Esophagus muscularis mucosa (tissue), 4 donors: ENCODE measurements at regions not wholly inside any gene's neighbourhood (a gene's known extent, or its start where the extent isn't known, plus 50 kb on each side); places are given as distances from the start of the nearest gene placed in this dataset.
A peak's percentile ranks its signal among the peaks of the same experiment; 100 is the strongest.

Experiments
- DNase-seq: peaks from one replicate; pipeline ENCODE4 v3.0.0-alpha.2; 2017; ENCODE audit errors: extremely low spot score
- H3K27ac ChIP-seq, 4 donors: fragments of 200-600 bp; sonication (generic); replicated peaks in 1 of 4; 1 replicate in 3 of 4; 2 replicates in 1 of 4; pipeline ENCODE4 v1.5.1; 2016 to 2019; ENCODE audit warnings: mild to moderate bottlenecking in 1 of 4
- H3K27me3 ChIP-seq, 4 donors: fragments of 200-600 bp; sonication (generic); one replicate each; pipeline versions ENCODE4 v1.5.1 to v1.6.0; 2016 to 2019
- H3K36me3 ChIP-seq, 4 donors: fragments of 200-600 bp; sonication (generic); one replicate each; pipeline ENCODE4 v1.5.1; 2016 to 2019
- H3K4me1 ChIP-seq, 4 donors: fragments of 200-600 bp; sonication (generic); one replicate each; pipeline ENCODE4 v1.5.1; 2016 to 2019
- H3K4me3 ChIP-seq, 4 donors: fragments of 200-600 bp; sonication (generic); 1 replicate in 2 of 4; 2 replicates in 2 of 4; pipeline ENCODE4 v1.5.1; 2016 to 2019; ENCODE audit warnings: mild to moderate bottlenecking in 4 of 4, moderate library complexity in 1 of 4
- H3K9me3 ChIP-seq, 4 donors: fragments of 200-600 bp; sonication (generic); 1 replicate in 3 of 4; 2 replicates in 1 of 4; pipeline ENCODE4 v1.5.1; 2016 to 2019
- CTCF ChIP-seq, 3 experiments: fragments of 200-600 bp in 2 of 3; fragments of 450-650 bp in 1 of 3; sonication (generic) in 2 of 3; IDR thresholded peaks; one replicate each; pipeline ENCODE4 v1.5.1; 2017 to 2019; ENCODE audit warnings: antibody characterized with exemption in 3 of 3, mild to moderate bottlenecking in 2 of 3, moderate library complexity in 1 of 3
- EP300 ChIP-seq: sonication (generic); formaldehyde crosslinking; IDR thresholded peaks from one replicate; pipeline ENCODE4 v1.6.1; 2017; ENCODE audit warnings: antibody characterized with exemption
- POLR2A ChIP-seq: fragments of 450-650 bp; IDR thresholded peaks from one replicate; pipeline ENCODE4 v1.6.1; 2017; ENCODE audit warnings: antibody characterized with exemption, moderate library complexity, mild to moderate bottlenecking, low read depth
- POLR2AphosphoS5 ChIP-seq, 2 donors: sonication (generic); formaldehyde crosslinking; IDR thresholded peaks; one replicate each; pipeline ENCODE4 v1.6.1; 2017; ENCODE audit warnings: antibody characterized with exemption in 2 of 2
- WGBS: methylation state at CpG from one replicate; pipeline ENCODE4 v1.1.5; 2018; 5-methylcytosine and 5-hydroxymethylcytosine counted together
- intact Hi-C: fragments of 100-400 bp; cut with DNase I; formaldehyde crosslinking; loops from one replicate; pipeline ENCODE4 v1.15.1; 2023

GRCh38 chr10:34918776-34919315 lies 103.8 kb upstream of the PARD3 start:
- Histone ChIP-seq H3K4me1 (peaks cover 0 to 14% (median 9%) of the 10 kb centered on the region in 4 donors), H3K4me3 (no peak overlapping the region), H3K36me3 (no peaks in the 10 kb centered on the region), H3K27me3 (no peaks in the 10 kb centered on the region), H3K27ac (no peak overlapping the region), H3K9me3 (peaks cover 0 to 4% (median 2%) of the 10 kb centered on the region in 4 donors)
- intact Hi-C loops = no loop called here
- TF ChIP-seq POLR2A = no peak
- WGBS = 72% methylated on average over 14 of the region's 14 CpGs
- DNase-seq = no peak

GRCh38 chr10:34918060-34918775 lies 103.1 kb upstream of the PARD3 start:
- DNase-seq = no peak
- H3K27ac ChIP-seq = no peak overlapping the region
- no peaks in the 10 kb centered on the region for H3K9me3 ChIP-seq
- H3K4me1 ChIP-seq = peaks cover 0 to 14% (median 9%) of the 10 kb centered on the region in 4 donors
- intact Hi-C loops = no loop called here
- H3K27me3 ChIP-seq = no peaks in the 10 kb centered on the region
- H3K36me3 ChIP-seq = no peaks in the 10 kb centered on the region
- TF ChIP-seq POLR2AphosphoS5 (IDR thresholded peaks at IDR 0.05) (no peak), EP300 (no peak), POLR2A (no peak), CTCF (IDR thresholded peaks at IDR 0.05) (no peak)
- H3K4me3 ChIP-seq = no peak overlapping the region
- WGBS = 79% methylated on average over 20 of the region's 21 CpGs

GRCh38 chr10:34916314-34916713 lies 101.2 kb upstream of the PARD3 start:
- 41% methylated on average over 3 of the region's 3 CpGs for WGBS
- Histone ChIP-seq H3K9me3 (no peaks in the 10 kb centered on the region), H3K27me3 (no peaks in the 10 kb centered on the region), H3K4me1 (peaks cover 0 to 14% (median 9%) of the 10 kb centered on the region in 4 donors), H3K27ac (peak overlapping the region in 3 of 4 donors; percentile 19 to 54 (median 48)), H3K36me3 (no peaks in the 10 kb centered on the region), H3K4me3 (no peak overlapping the region)
- TF ChIP-seq EP300 = no peak
- no peak for TF ChIP-seq CTCF (IDR thresholded peaks at IDR 0.05)
- TF ChIP-seq POLR2A = no peak
- no peak for DNase-seq
- intact Hi-C loops = no loop called here

GRCh38 chr10:34912771-34913170 lies 97.7 kb upstream of the PARD3 start:
- peaks cover 4 to 34% (median 31%) of the 10 kb centered on the region in 4 donors for H3K4me1 ChIP-seq
- intact Hi-C loops = no loop called here
- no peaks in the 10 kb centered on the region for H3K36me3 ChIP-seq
- H3K4me3 ChIP-seq = no peak overlapping the region
- DNase-seq = no peak
- H3K27ac ChIP-seq = no peak overlapping the region
- H3K27me3 ChIP-seq = no peaks in the 10 kb centered on the region
- 99% methylated on average over 5 of the region's 5 CpGs for WGBS
- TF ChIP-seq EP300 (no peak), CTCF (IDR thresholded peaks at IDR 0.05) (no peak), POLR2AphosphoS5 (IDR thresholded peaks at IDR 0.05) (no peak), POLR2A (no peak)
- no peaks in the 10 kb centered on the region for H3K9me3 ChIP-seq

- DNase-seq = no peak
- no peak for TF ChIP-seq POLR2A
- no peak for TF ChIP-seq CTCF (IDR thresholded peaks at IDR 0.05)
- no peak for TF ChIP-seq POLR2AphosphoS5 (IDR thresholded peaks at IDR 0.05)
- no peak for TF ChIP-seq EP300
- Histone ChIP-seq H3K36me3 (no peaks in the 10 kb centered on the region), H3K4me1 (peaks cover 4 to 36% (median 34%) of the 10 kb centered on the region in 4 donors), H3K27ac (no peak overlapping the region), H3K27me3 (no peaks in the 10 kb centered on the region), H3K9me3 (no peaks in the 10 kb centered on the region), H3K4me3 (no peak overlapping the region)
- intact Hi-C loops = no loop called here
- WGBS = 93% methylated on average over 6 of the region's 6 CpGs
Measured at GRCh38 chr10:34911661-34912205, 96.6 kb upstream of the PARD3 start.
